Natural killer cell treated with Interleukin-12 subunit alpha and Interleukin-12 subunit beta and Interleukin-15 and Interleukin-18, amount 100 ng/mL, for 72 hours (primary cell): ENCODE measurements at regions not wholly inside any gene's neighbourhood (a gene's known extent, or its start where the extent isn't known, plus 50 kb on each side); places are given as distances from the start of the nearest gene placed in this dataset.

Experiments
- ATAC-seq, 2 donors: fragments of 150-1000 bp; cut with Tn5 transposase in 1 of 2; sonication (Bioruptor Pico), chemical (Tn5 transposase) in 1 of 2; 2 replicates each; pipeline ENCODE4 v1.10.0; 2021
- DNase-seq: peaks from one replicate; pipeline ENCODE4 v3.0.0; 2022; ENCODE audit warnings: low spot score
- H3K27ac Mint-ChIP-seq, 2 donors: 1 replicate in 1 of 2; 2 replicates in 1 of 2; pipeline ENCODE4 v1.8.0; 2022; ENCODE audit warnings: mixed read lengths in 2 of 2, mild to moderate bottlenecking in 1 of 2, moderate library complexity in 1 of 2
- H3K27me3 Mint-ChIP-seq, 2 donors: 1 replicate in 1 of 2; 2 replicates in 1 of 2; pipeline ENCODE4 v1.8.0; 2022; ENCODE audit warnings: mixed read lengths in 2 of 2
- H3K36me3 Mint-ChIP-seq: one replicate; pipeline ENCODE4 v1.8.0; 2022; ENCODE audit warnings: mixed read lengths
- H3K4me1 Mint-ChIP-seq, 2 donors: 1 replicate in 1 of 2; 2 replicates in 1 of 2; pipeline ENCODE4 v1.8.0; 2022; ENCODE audit warnings: low read depth in 2 of 2, mixed read lengths in 2 of 2, mild to moderate bottlenecking in 1 of 2
- H3K4me3 Mint-ChIP-seq: one replicate; pipeline ENCODE4 v1.8.0; 2022; ENCODE audit warnings: mixed read lengths
- H3K9me3 Mint-ChIP-seq: 2 replicates; pipeline ENCODE4 v1.8.0; 2022; ENCODE audit warnings: mixed read lengths

DNA sequence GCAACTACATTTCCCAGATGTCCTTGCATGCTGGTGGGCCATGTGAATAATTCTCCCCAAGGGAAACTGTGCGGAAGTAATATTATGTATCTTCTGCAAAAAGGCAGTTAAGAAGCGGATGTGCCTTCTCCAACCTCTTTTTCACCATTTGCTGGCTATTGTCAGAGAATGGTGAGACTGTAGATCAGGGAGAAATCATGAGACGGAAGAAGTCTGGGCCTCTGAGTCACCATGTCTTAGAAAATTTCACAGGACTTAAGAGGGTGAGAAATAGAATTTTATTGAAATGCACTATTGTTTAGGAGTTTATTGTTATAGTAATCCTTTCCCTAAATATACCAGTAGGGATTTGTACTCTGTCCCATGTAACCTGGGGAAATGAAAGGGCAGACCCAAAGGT lies 298.7 kb upstream of the ZC3H12C start:
- H3K9me3 Mint-ChIP-seq = peaks cover 7% of the 10 kb centered on the region
- H3K36me3 Mint-ChIP-seq = no peaks in the 10 kb centered on the region
- no peaks in the 10 kb centered on the region for H3K27me3 Mint-ChIP-seq
- H3K4me1 Mint-ChIP-seq = no peaks in the 10 kb centered on the region
- no peak overlapping the region for H3K4me3 Mint-ChIP-seq
- no peak overlapping the region for H3K27ac Mint-ChIP-seq
- ATAC-seq (no peak), DNase-seq (no peak)

DNA sequence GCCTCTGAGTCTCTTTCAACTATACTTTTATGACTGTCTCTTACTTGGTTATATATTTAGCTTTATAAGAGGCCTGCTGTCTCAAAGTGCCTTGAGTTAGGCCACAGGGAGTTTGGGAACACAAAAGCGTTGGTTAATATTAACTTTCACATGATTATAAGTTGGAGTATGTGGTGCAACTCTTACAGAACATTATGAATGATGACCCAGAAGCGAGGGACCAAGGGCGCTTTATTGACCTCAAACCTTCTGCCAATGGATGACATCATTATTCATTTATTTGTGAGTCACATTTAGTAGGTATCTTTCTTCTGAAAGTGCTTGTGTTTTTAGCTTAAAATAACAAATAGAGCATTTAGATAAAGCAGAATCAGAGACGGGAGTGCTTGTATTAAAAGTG lies 298.0 kb upstream of the ZC3H12C start:
- Mint-ChIP-seq H3K9me3 (peaks cover 7% of the 10 kb centered on the region), H3K36me3 (no peaks in the 10 kb centered on the region), H3K4me3 (no peak overlapping the region), H3K27me3 (no peaks in the 10 kb centered on the region), H3K27ac (no peak overlapping the region), H3K4me1 (no peaks in the 10 kb centered on the region)
- DNase-seq = no peak
- no peak for ATAC-seq

- H3K4me3 Mint-ChIP-seq = no peak overlapping the region
- H3K27me3 Mint-ChIP-seq = no peaks in the 10 kb centered on the region
- no peak for DNase-seq
- H3K27ac Mint-ChIP-seq = no peak overlapping the region
- ATAC-seq = no peak
- H3K4me1 Mint-ChIP-seq = no peaks in the 10 kb centered on the region
- peaks cover 7% of the 10 kb centered on the region for H3K9me3 Mint-ChIP-seq
- no peaks in the 10 kb centered on the region for H3K36me3 Mint-ChIP-seq
Measured at GRCh38 chr11:109796253-109796652, 296.9 kb upstream of the ZC3H12C start.

- Mint-ChIP-seq H3K4me3 (no peak overlapping the region), H3K9me3 (peaks cover 11% of the 10 kb centered on the region), H3K4me1 (no peaks in the 10 kb centered on the region), H3K27ac (no peak overlapping the region), H3K27me3 (no peaks in the 10 kb centered on the region), H3K36me3 (no peaks in the 10 kb centered on the region)
- ATAC-seq (no peak), DNase-seq (no peak)
Measured at GRCh38 chr11:109798521-109798920, 294.7 kb upstream of the ZC3H12C start.

DNA sequence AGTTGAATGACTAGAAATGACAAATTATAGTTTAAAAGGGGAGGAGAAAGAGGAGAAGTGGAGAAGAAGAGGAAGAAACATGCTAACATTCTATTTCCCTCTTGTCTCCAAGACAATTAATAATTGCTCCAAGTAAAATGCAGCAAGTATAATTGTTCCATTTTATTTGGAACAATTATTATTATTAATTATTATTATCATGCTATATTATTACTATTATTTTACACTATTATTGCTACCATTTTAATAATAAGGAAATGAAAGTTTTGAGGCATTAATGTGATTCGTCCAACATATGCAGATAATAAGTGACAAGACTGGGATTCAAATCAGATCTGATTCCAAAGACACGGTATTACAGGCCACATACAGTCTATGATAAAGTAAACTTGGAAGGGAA lies 293.6 kb upstream of the ZC3H12C start:
- Mint-ChIP-seq H3K27me3 (no peaks in the 10 kb centered on the region), H3K9me3 (peaks cover 11% of the 10 kb centered on the region), H3K27ac (no peak overlapping the region), H3K4me1 (no peaks in the 10 kb centered on the region), H3K4me3 (no peak overlapping the region), H3K36me3 (no peaks in the 10 kb centered on the region)
- no peak for DNase-seq
- ATAC-seq = no peak

DNA sequence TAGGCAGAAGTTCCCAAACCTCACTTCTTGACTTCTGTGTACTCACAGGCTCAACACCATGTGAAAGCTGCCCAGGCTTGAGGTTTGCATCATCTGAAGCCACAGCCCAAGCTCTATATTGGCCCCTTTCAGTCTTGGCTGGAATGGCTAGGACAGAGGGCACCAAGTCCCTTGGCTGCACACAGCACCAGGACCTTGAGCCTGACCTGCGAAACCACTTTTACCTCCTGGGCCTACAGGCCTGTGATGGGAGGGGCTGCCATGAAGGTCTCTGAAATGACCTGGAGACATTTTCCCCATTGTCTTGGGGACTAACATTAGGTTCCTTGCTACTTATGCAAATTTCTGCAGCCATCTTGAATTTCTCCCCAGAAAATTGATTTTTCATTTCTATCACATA lies 288.3 kb upstream of the ZC3H12C start:
- no peak overlapping the region for H3K4me3 Mint-ChIP-seq
- H3K9me3 Mint-ChIP-seq = peaks cover 12% of the 10 kb centered on the region
- DNase-seq (no peak), ATAC-seq (no peak)
- H3K4me1 Mint-ChIP-seq = no peaks in the 10 kb centered on the region
- H3K27me3 Mint-ChIP-seq = no peaks in the 10 kb centered on the region
- H3K36me3 Mint-ChIP-seq = no peaks in the 10 kb centered on the region
- no peak overlapping the region for H3K27ac Mint-ChIP-seq

DNA sequence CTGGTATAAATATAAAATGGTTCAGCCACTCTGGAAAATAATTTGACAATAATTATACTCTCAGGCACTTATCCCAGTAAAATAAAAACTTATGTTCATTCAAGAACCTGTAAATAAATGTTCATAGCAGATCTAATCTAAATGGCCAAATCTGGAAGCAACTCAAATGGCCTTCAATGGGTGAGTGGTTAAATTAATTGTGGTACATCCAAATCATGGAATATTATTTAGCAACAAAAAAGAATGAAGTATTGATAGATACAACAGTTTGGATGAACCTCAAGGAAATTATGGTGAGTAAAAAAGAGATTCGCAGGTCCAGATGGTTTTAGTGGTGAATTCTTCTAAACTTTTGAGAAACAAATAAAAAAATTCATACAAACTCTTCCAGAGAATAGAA lies 287.0 kb upstream of the ZC3H12C start:
- Mint-ChIP-seq H3K4me1 (no peaks in the 10 kb centered on the region), H3K4me3 (no peak overlapping the region), H3K36me3 (no peaks in the 10 kb centered on the region), H3K27me3 (no peaks in the 10 kb centered on the region), H3K9me3 (peaks cover 13% of the 10 kb centered on the region), H3K27ac (no peak overlapping the region)
- DNase-seq = no peak
- no peak for ATAC-seq

GRCh38 chr11:109808569-109808968 lies 284.6 kb upstream of the ZC3H12C start:
- H3K27ac Mint-ChIP-seq = no peak overlapping the region
- DNase-seq (no peak), ATAC-seq (no peak)
- peaks cover 10% of the 10 kb centered on the region for H3K9me3 Mint-ChIP-seq
- H3K36me3 Mint-ChIP-seq = no peaks in the 10 kb centered on the region
- H3K4me1 Mint-ChIP-seq = no peaks in the 10 kb centered on the region
- no peak overlapping the region for H3K4me3 Mint-ChIP-seq
- no peaks in the 10 kb centered on the region for H3K27me3 Mint-ChIP-seq

GRCh38 chr11:109814824-109815223 lies 278.4 kb upstream of the ZC3H12C start:
- H3K4me3 Mint-ChIP-seq = no peak overlapping the region
- peaks cover 7% of the 10 kb centered on the region for H3K9me3 Mint-ChIP-seq
- no peak overlapping the region for H3K27ac Mint-ChIP-seq

DNA sequence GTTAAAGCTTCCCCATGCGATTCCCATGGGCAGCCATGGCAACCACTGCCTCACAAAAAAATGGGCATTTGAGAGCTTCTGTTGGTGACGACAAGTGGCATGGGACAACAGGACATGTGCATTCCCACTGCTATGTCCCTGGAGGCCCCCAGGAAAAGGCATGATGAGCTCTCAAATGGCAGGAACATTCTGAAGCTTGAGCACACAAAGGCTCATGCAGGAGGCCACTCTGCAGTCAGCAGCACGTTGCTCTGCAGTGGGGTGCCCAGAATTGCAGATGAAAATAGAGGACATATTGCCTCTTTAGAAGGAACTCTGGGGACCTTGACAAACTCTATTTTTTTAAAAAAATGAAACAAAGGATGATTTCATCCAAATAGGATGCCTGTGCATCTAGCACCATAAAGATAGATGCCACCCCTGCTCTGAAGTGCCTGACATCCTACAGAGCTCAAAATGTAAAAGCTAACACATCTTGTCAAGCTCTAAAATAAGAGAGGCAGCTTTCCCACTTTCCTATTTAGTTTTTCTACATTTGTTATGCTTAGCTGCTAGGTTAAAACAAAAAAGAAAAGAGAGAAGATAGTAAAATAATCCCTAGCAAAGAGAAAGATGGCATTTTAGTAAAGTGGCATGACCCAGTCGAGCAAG lies 277.6 kb upstream of the ZC3H12C start:
- Mint-ChIP-seq H3K27me3 (no peaks in the 10 kb centered on the region), H3K9me3 (peaks cover 7% of the 10 kb centered on the region), H3K4me1 (no peaks in the 10 kb centered on the region), H3K4me3 (no peak overlapping the region), H3K27ac (no peak overlapping the region), H3K36me3 (no peaks in the 10 kb centered on the region)
- DNase-seq (no peak), ATAC-seq (no peak)

More at GRCh38 chr11:109814824-109815223, 278.4 kb upstream of the ZC3H12C start:
- Mint-ChIP-seq H3K36me3 (no peaks in the 10 kb centered on the region), H3K27me3 (no peaks in the 10 kb centered on the region), H3K4me1 (no peaks in the 10 kb centered on the region)
- no peak for ATAC-seq
- DNase-seq = no peak

- peaks cover 0 to 8% of the 10 kb centered on the region in 2 donors for H3K27me3 Mint-ChIP-seq
- DNase-seq (no peak), ATAC-seq (no peak)
- no peak overlapping the region for H3K27ac Mint-ChIP-seq
- H3K4me3 Mint-ChIP-seq = no peak overlapping the region
- H3K4me1 Mint-ChIP-seq = no peaks in the 10 kb centered on the region
- H3K9me3 Mint-ChIP-seq = peaks cover 8% of the 10 kb centered on the region
- H3K36me3 Mint-ChIP-seq = no peaks in the 10 kb centered on the region
Measured at GRCh38 chr11:109818290-109818689, 274.9 kb upstream of the ZC3H12C start.

- no peaks in the 10 kb centered on the region for H3K36me3 Mint-ChIP-seq
- peaks cover 0 to 8% of the 10 kb centered on the region in 2 donors for H3K27me3 Mint-ChIP-seq
- H3K4me1 Mint-ChIP-seq = no peaks in the 10 kb centered on the region
- no peak for ATAC-seq
- H3K27ac Mint-ChIP-seq = no peak overlapping the region
- H3K4me3 Mint-ChIP-seq = no peak overlapping the region
- no peak for DNase-seq
- peaks cover 11% of the 10 kb centered on the region for H3K9me3 Mint-ChIP-seq
Measured at GRCh38 chr11:109819410-109819809, 273.8 kb upstream of the ZC3H12C start.

- H3K27me3 Mint-ChIP-seq = peaks cover 0 to 8% of the 10 kb centered on the region in 2 donors
- H3K4me1 Mint-ChIP-seq = no peaks in the 10 kb centered on the region
- no peak overlapping the region for H3K4me3 Mint-ChIP-seq
- no peaks in the 10 kb centered on the region for H3K36me3 Mint-ChIP-seq
- ATAC-seq (no peak), DNase-seq (no peak)
- no peak overlapping the region for H3K27ac Mint-ChIP-seq
- H3K9me3 Mint-ChIP-seq = peaks cover 8% of the 10 kb centered on the region
Measured at GRCh38 chr11:109821511-109821910, 271.7 kb upstream of the ZC3H12C start.

DNA sequence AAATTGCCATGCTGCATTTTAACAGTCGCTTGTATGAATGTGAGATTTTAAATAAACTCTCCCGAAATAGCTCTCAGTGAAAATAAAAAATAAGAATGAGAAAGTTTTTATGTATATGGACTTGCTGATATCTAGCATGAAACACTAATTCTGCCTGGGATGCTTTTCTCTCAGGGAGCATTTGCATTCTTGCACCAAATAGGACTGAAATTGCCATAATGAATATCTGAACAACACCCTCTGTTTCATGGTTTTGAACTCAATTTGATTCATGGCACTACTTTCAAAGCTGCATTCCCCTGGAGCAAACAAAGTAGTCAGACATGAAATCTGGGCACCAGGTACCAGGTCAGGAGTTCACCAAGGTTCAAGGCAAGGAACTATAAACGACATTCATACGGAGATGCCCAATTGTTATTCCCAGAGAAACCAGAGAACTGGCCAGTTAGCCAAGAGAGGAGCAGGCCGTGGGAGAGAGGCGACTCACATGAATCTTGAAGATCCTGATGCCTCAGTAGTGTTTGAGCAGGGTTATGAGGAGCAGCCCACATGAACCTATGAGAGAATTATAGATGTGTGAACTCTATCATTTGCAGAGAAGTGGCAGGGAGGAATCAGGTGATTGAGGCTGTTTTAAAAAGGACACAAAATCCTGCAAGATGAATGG lies 270.6 kb upstream of the ZC3H12C start:
- H3K4me3 Mint-ChIP-seq = no peak overlapping the region
- peaks cover 0 to 8% of the 10 kb centered on the region in 2 donors for H3K27me3 Mint-ChIP-seq

GRCh38 chr11:109828387-109828786 lies 264.8 kb upstream of the ZC3H12C start:
- no peaks in the 10 kb centered on the region for H3K4me1 Mint-ChIP-seq
- DNase-seq (no peak), ATAC-seq (no peak)
- H3K9me3 Mint-ChIP-seq = peaks cover 8% of the 10 kb centered on the region
- no peaks in the 10 kb centered on the region for H3K36me3 Mint-ChIP-seq
- H3K4me3 Mint-ChIP-seq = no peak overlapping the region
- no peak overlapping the region for H3K27ac Mint-ChIP-seq
- H3K27me3 Mint-ChIP-seq = no peaks in the 10 kb centered on the region

More for the DNA sequence above, 270.6 kb upstream of the ZC3H12C start:
- no peaks in the 10 kb centered on the region for H3K36me3 Mint-ChIP-seq
- no peak for DNase-seq
- no peaks in the 10 kb centered on the region for H3K4me1 Mint-ChIP-seq
- no peak for ATAC-seq
- H3K27ac Mint-ChIP-seq = no peak overlapping the region
- peaks cover 8% of the 10 kb centered on the region for H3K9me3 Mint-ChIP-seq
